ENCODE measurements at regions not wholly inside any gene's neighbourhood (a gene's known extent, or its start where the extent isn't known, plus 50 kb on each side); places are given as distances from the start of the nearest gene placed in this dataset.

DNA sequence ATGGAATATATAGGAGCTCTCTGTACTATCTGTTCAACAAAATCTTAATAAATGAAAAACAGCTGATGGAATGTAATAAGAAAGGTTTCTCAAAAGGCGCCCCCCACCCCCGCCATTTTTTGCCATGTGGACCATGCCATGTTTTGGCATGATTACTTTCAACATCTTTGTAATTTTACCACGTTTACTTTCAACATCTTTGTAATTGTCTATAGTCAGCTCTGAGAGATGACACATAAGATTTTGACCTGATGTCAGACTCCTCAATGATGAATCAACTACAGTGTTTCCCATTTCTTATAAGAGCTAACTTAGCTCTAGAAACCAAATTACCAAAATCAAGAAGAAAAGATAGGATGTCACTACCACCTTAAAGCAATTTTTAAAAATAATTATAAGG is 144.9 kb upstream of the AHR start:
- Histone ChIP-seq H3K4me3 (ENCODE audit: insufficient read depth, low read depth, low read length) (no peak overlapping the region), H3K4me1 (ENCODE audit: control insufficient read depth, insufficient read depth, low read length) (no peaks in the 10 kb centered on the region), H3K36me3 (ENCODE audit: control insufficient read depth, insufficient read depth, low read length) (no peaks in the 10 kb centered on the region), H3K9me3 (ENCODE audit: control insufficient read depth, low read length) (no peaks in the 10 kb centered on the region), H3K27ac (ENCODE audit: insufficient read depth, low read depth, low read length, poor library complexity, severe bottlenecking) (no peak overlapping the region), H3K27me3 (ENCODE audit: control insufficient read depth, insufficient read depth, low read length, poor library complexity, severe bottlenecking) (no peaks in the 10 kb centered on the region)
- WGBS, 2 experiments, result 91 to 93% methylated on average over 3 of the region's 3 CpGs

- no peaks in the 10 kb centered on the region for H3K27me3 ChIP-seq (ENCODE audit: control insufficient read depth, insufficient read depth, low read length, poor library complexity, severe bottlenecking)
- H3K36me3 ChIP-seq (ENCODE audit: control insufficient read depth, insufficient read depth, low read length), result no peaks in the 10 kb centered on the region
- H3K27ac ChIP-seq (ENCODE audit: insufficient read depth, low read depth, low read length, poor library complexity, severe bottlenecking), result no peak overlapping the region
- H3K9me3 ChIP-seq (ENCODE audit: control insufficient read depth, low read length), result no peaks in the 10 kb centered on the region
- no peak overlapping the region for H3K4me3 ChIP-seq (ENCODE audit: insufficient read depth, low read depth, low read length)
- no peaks in the 10 kb centered on the region for H3K4me1 ChIP-seq (ENCODE audit: control insufficient read depth, insufficient read depth, low read length)
These were observed 142.9 kb upstream of the AHR start for GRCh38 chr7:17155529-17155928.

- 95 to 98% methylated on average over 4 to 5 of the region's 5 CpGs for WGBS, 2 experiments
- H3K9me3 ChIP-seq (ENCODE audit: control insufficient read depth, low read length), result no peaks in the 10 kb centered on the region
- no peaks in the 10 kb centered on the region for H3K27me3 ChIP-seq (ENCODE audit: control insufficient read depth, insufficient read depth, low read length, poor library complexity, severe bottlenecking)
- H3K36me3 ChIP-seq (ENCODE audit: control insufficient read depth, insufficient read depth, low read length), result no peaks in the 10 kb centered on the region
- no peak overlapping the region for H3K4me3 ChIP-seq (ENCODE audit: insufficient read depth, low read depth, low read length)
- H3K4me1 ChIP-seq (ENCODE audit: control insufficient read depth, insufficient read depth, low read length), result no peaks in the 10 kb centered on the region
- no peak overlapping the region for H3K27ac ChIP-seq (ENCODE audit: insufficient read depth, low read depth, low read length, poor library complexity, severe bottlenecking)
These were observed 140.2 kb upstream of the AHR start for GRCh38 chr7:17158261-17158660.

GRCh38 chr7:17159500-17160037 is 138.9 kb upstream of the AHR start:
- no peak overlapping the region for H3K27ac ChIP-seq (ENCODE audit: insufficient read depth, low read depth, low read length, poor library complexity, severe bottlenecking)
- no peak overlapping the region for H3K4me3 ChIP-seq (ENCODE audit: insufficient read depth, low read depth, low read length)
- no peaks in the 10 kb centered on the region for H3K4me1 ChIP-seq (ENCODE audit: control insufficient read depth, insufficient read depth, low read length)
- no peaks in the 10 kb centered on the region for H3K36me3 ChIP-seq (ENCODE audit: control insufficient read depth, insufficient read depth, low read length)
- no peaks in the 10 kb centered on the region for H3K27me3 ChIP-seq (ENCODE audit: control insufficient read depth, insufficient read depth, low read length, poor library complexity, severe bottlenecking)
- H3K9me3 ChIP-seq (ENCODE audit: control insufficient read depth, low read length), result no peaks in the 10 kb centered on the region
- 90 to 91% methylated on average over 2 of the region's 2 CpGs for WGBS, 2 experiments

GRCh38 chr7:17166824-17167379 is 131.6 kb upstream of the AHR start:
- Histone ChIP-seq H3K4me1 (ENCODE audit: control insufficient read depth, insufficient read depth, low read length) (no peaks in the 10 kb centered on the region), H3K36me3 (ENCODE audit: control insufficient read depth, insufficient read depth, low read length) (no peaks in the 10 kb centered on the region), H3K27ac (ENCODE audit: insufficient read depth, low read depth, low read length, poor library complexity, severe bottlenecking) (no peak overlapping the region), H3K27me3 (ENCODE audit: control insufficient read depth, insufficient read depth, low read length, poor library complexity, severe bottlenecking) (no peaks in the 10 kb centered on the region), H3K9me3 (ENCODE audit: control insufficient read depth, low read length) (no peaks in the 10 kb centered on the region), H3K4me3 (ENCODE audit: insufficient read depth, low read depth, low read length) (no peak overlapping the region)
- 87 to 89% methylated on average over 4 of the region's 4 CpGs for WGBS, 2 experiments

GRCh38 chr7:17168416-17168815 is 130.0 kb upstream of the AHR start:
- no peaks in the 10 kb centered on the region for H3K36me3 ChIP-seq (ENCODE audit: control insufficient read depth, insufficient read depth, low read length)
- no peak overlapping the region for H3K27ac ChIP-seq (ENCODE audit: insufficient read depth, low read depth, low read length, poor library complexity, severe bottlenecking)
- no peak overlapping the region for H3K4me3 ChIP-seq (ENCODE audit: insufficient read depth, low read depth, low read length)
- H3K9me3 ChIP-seq (ENCODE audit: control insufficient read depth, low read length), result no peaks in the 10 kb centered on the region
- H3K4me1 ChIP-seq (ENCODE audit: control insufficient read depth, insufficient read depth, low read length), result no peaks in the 10 kb centered on the region
- no peaks in the 10 kb centered on the region for H3K27me3 ChIP-seq (ENCODE audit: control insufficient read depth, insufficient read depth, low read length, poor library complexity, severe bottlenecking)
- 86 to 100% methylated on average over 1 to 2 of the region's 2 CpGs for WGBS, 2 experiments

DNA sequence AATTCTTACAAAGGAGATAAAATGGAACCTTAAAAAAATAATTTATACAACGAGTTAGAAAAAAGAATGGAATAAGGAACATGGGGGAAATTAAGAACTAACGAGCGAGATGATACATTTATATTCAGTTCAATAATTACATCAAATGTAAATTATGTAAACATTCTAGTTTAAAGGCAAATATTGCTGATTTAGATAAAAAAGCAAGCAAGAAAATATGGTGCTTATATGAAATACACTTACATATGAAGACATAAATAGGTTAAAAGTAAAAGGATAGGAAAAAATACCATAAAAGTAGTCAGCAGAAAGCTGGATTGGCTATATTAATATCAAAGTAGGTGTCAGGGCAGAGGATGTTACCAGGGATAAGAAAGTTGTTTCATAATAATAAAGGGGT is 127.0 kb upstream of the AHR start:
- Histone ChIP-seq H3K27ac (ENCODE audit: insufficient read depth, low read depth, low read length, poor library complexity, severe bottlenecking) (no peak overlapping the region), H3K27me3 (ENCODE audit: control insufficient read depth, insufficient read depth, low read length, poor library complexity, severe bottlenecking) (no peaks in the 10 kb centered on the region), H3K36me3 (ENCODE audit: control insufficient read depth, insufficient read depth, low read length) (no peaks in the 10 kb centered on the region), H3K4me3 (ENCODE audit: insufficient read depth, low read depth, low read length) (no peak overlapping the region), H3K9me3 (ENCODE audit: control insufficient read depth, low read length) (no peaks in the 10 kb centered on the region), H3K4me1 (ENCODE audit: control insufficient read depth, insufficient read depth, low read length) (no peaks in the 10 kb centered on the region)
- 100% methylated on average over 1 of the region's 3 CpGs; no CpG with 5 or more reads in 1 of the 2 experiments for WGBS, 2 experiments

DNA sequence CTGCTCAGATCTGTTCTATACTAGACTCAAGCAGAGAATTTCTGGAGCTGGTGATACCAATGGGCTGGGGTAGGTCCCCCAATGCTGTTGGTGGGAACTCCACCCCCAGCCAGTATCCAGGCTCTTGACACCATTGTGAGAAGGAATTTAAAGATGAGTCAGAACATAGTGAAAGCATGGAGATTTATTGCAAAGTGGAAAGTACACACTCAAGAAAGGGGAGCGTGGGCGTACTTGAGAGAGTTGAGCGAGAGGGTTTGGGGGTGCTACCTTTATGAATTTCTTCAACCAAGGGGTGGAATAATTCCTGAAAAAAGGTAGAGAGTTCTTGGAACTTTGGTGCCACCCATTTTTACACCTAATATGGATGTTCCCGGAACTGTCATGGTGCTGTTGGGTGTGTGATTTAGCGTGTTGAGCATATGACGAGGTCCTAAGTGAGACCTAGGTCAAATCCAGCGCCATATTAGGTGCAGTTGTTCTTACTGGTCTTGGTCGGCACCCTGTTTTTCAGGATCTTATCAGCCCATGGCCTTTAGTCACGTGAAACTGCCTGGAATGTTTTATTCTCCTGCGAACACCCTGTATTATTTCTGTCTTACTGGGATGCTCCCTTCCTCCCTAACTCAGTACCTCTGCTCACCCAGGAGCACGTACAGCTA is 122.0 kb upstream of the AHR start:
- H3K36me3 ChIP-seq (ENCODE audit: control insufficient read depth, insufficient read depth, low read length), result no peaks in the 10 kb centered on the region
- H3K27ac ChIP-seq (ENCODE audit: insufficient read depth, low read depth, low read length, poor library complexity, severe bottlenecking), result no peak overlapping the region
- H3K4me1 ChIP-seq (ENCODE audit: control insufficient read depth, insufficient read depth, low read length), result no peaks in the 10 kb centered on the region
- H3K4me3 ChIP-seq (ENCODE audit: insufficient read depth, low read depth, low read length), result no peak overlapping the region
- WGBS, 2 experiments, result 96 to 98% methylated on average over 11 of the region's 11 CpGs
- no peaks in the 10 kb centered on the region for H3K27me3 ChIP-seq (ENCODE audit: control insufficient read depth, insufficient read depth, low read length, poor library complexity, severe bottlenecking)
- H3K9me3 ChIP-seq (ENCODE audit: control insufficient read depth, low read length), result no peaks in the 10 kb centered on the region

DNA sequence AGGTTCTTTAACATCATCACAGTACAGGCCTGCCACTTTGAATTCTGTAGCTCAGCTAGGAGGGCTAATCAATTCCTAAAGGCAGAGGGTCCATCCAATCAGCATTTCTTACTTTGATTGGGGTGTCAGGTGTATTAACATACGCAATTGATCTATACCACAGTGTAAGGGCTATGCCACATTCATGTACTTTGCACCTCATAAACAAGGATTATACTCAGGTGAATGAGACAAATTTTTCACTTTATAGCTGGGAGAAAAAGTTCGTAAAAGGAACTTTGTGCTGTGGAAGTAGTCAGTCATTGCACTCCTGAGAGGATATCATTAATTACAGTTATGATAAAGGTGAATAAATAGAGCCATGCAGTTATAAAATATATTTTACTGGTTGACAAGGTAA is 119.9 kb upstream of the AHR start:
- no peak overlapping the region for H3K4me3 ChIP-seq (ENCODE audit: insufficient read depth, low read depth, low read length)
- H3K4me1 ChIP-seq (ENCODE audit: control insufficient read depth, insufficient read depth, low read length), result no peaks in the 10 kb centered on the region
- WGBS, 2 experiments, result 97 to 100% methylated on average over 1 to 2 of the region's 2 CpGs
- no peaks in the 10 kb centered on the region for H3K9me3 ChIP-seq (ENCODE audit: control insufficient read depth, low read length)
- no peaks in the 10 kb centered on the region for H3K27me3 ChIP-seq (ENCODE audit: control insufficient read depth, insufficient read depth, low read length, poor library complexity, severe bottlenecking)
- no peaks in the 10 kb centered on the region for H3K36me3 ChIP-seq (ENCODE audit: control insufficient read depth, insufficient read depth, low read length)
- H3K27ac ChIP-seq (ENCODE audit: insufficient read depth, low read depth, low read length, poor library complexity, severe bottlenecking), result no peak overlapping the region

DNA sequence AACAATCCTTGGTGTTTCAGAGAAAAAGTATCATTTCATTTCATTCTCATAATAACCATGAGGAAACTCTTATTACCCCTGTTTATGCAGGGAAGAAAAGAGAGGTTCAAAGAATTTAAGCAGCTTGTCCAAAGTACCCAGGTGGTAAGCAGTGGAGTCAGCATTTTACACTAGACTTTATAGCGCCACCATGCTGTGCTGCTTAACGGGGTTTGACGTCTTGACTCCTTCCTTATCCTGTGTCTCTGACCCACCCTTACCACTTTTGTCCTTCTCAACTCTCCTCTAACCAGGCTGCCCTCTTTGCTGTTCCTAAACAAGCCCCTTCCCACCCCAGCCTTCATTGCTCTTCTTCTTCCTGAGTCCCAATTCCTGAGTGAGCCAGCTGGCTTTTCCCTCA is 117.0 kb upstream of the AHR start:
- no peaks in the 10 kb centered on the region for H3K4me1 ChIP-seq (ENCODE audit: control insufficient read depth, insufficient read depth, low read length)
- no peaks in the 10 kb centered on the region for H3K9me3 ChIP-seq (ENCODE audit: control insufficient read depth, low read length)
- no peak overlapping the region for H3K27ac ChIP-seq (ENCODE audit: insufficient read depth, low read depth, low read length, poor library complexity, severe bottlenecking)
- no peaks in the 10 kb centered on the region for H3K27me3 ChIP-seq (ENCODE audit: control insufficient read depth, insufficient read depth, low read length, poor library complexity, severe bottlenecking)
- no peak overlapping the region for H3K4me3 ChIP-seq (ENCODE audit: insufficient read depth, low read depth, low read length)
- H3K36me3 ChIP-seq (ENCODE audit: control insufficient read depth, insufficient read depth, low read length), result no peaks in the 10 kb centered on the region
- 64 to 67% methylated on average over 3 of the region's 3 CpGs for WGBS, 2 experiments
